H1 (cell line): ENCODE measurements at regions not wholly inside any gene's neighbourhood (a gene's known extent, or its start where the extent isn't known, plus 50 kb on each side); places are given as distances from the start of the nearest gene placed in this dataset.

ENCODE experiments used
- CTCF ChIA-PET: fragments of 300-600 bp; sonication (Branson Sonifier 250); formaldehyde crosslinking; loops from one replicate; lab custom pipeline; 2021; ENCODE audit not compliant: partially characterized antibody; lab: Charles Lee
- POLR2A ChIA-PET: fragments of 300-600 bp; sonication (Branson Sonifier 250); formaldehyde crosslinking; loops from one replicate; lab custom pipeline; 2021; ENCODE audit warnings: inconsistent platforms; ENCODE audit not compliant: partially characterized antibody; lab: Charles Lee
- DNase-seq, 2 experiments: peaks; one replicate each; pipeline versions ENCODE4 v3.0.0 to v3.0.0-alpha.2; 2010 to 2022; ENCODE audit warnings: low spot score in 2 of 2, low read depth in 1 of 2, mixed read lengths in 1 of 2
- FAIRE-seq: peaks from 2 replicates; lab custom pipeline; 2011; peaks lifted over from hg19 to GRCh38; lab: Jason Lieb, UNC
- H2AFZ ChIP-seq: 2 replicates; pipeline ENCODE4 v1.8.1; 2012; ENCODE audit warnings: low read length, inconsistent platforms
- H2AK5ac ChIP-seq: 2 replicates; pipeline ENCODE4 v1.6.1; 2013; ENCODE audit warnings: low read depth, low read length
- H2BK120ac ChIP-seq: replicated peaks from 2 replicates; pipeline ENCODE3; 2013; ENCODE audit warnings: low read depth, low read length, inconsistent platforms
- H2BK12ac ChIP-seq: 2 replicates; pipeline ENCODE4 v1.6.1; 2013; ENCODE audit warnings: low read depth, low read length
- H2BK15ac ChIP-seq: 2 replicates; pipeline ENCODE4 v1.6.1; 2013; ENCODE audit warnings: low read length
- H2BK20ac ChIP-seq: 2 replicates; pipeline ENCODE4 v1.6.1; 2013; ENCODE audit warnings: low read length
- H2BK5ac ChIP-seq: 2 replicates; pipeline ENCODE4 v1.6.1; 2013; ENCODE audit warnings: low read depth, low read length
- H3K14ac ChIP-seq: 2 replicates; pipeline ENCODE4 v1.6.1; 2013; ENCODE audit warnings: inconsistent platforms; ENCODE audit not compliant: insufficient read length
- H3K18ac ChIP-seq: 2 replicates; pipeline ENCODE4 v1.6.1; 2013; ENCODE audit warnings: low read length; ENCODE audit errors: extremely low read depth
- H3K23ac ChIP-seq: 2 replicates; pipeline ENCODE4 v1.6.1; 2013; ENCODE audit warnings: inconsistent platforms; ENCODE audit not compliant: insufficient read length
- H3K23me2 ChIP-seq: 2 replicates; pipeline ENCODE4 v1.6.1; 2013; ENCODE audit warnings: low read depth, low read length
- H3K27ac ChIP-seq: 2 replicates; pipeline ENCODE4 v1.6.1; 2011; ENCODE audit warnings: low read depth, low read length, inconsistent platforms
- H3K27me3 ChIP-seq, 4 experiments: replicated peaks in 1 of 4; 1 replicate in 1 of 4; 2 replicates in 3 of 4; pipeline versions ENCODE4 v1.6.1 to v1.8.1; 2011 to 2013; ENCODE audit warnings: low read length in 3 of 4, mild to moderate bottlenecking in 3 of 4, inconsistent platforms in 2 of 4, mixed read lengths in 2 of 4, moderate library complexity in 1 of 4; ENCODE audit not compliant: control insufficient read depth in 3 of 4, insufficient read depth in 3 of 4; ENCODE audit errors: extremely low read depth in 1 of 4
- H3K36me3 ChIP-seq, 4 experiments: 2 replicates each; pipeline versions ENCODE4 v1.6.1 to v1.8.1; 2011 to 2013; ENCODE audit warnings: mild to moderate bottlenecking in 4 of 4, low read length in 3 of 4, moderate library complexity in 2 of 4, control low read depth in 1 of 4, inconsistent platforms in 1 of 4; ENCODE audit not compliant: insufficient read depth in 4 of 4, control insufficient read depth in 2 of 4
- H3K4ac ChIP-seq: replicated peaks from 2 replicates; pipeline ENCODE3; 2013; ENCODE audit warnings: low read length, low read depth, mixed read lengths, inconsistent platforms; ENCODE audit not compliant: insufficient read length
- H3K4me1 ChIP-seq, 4 experiments: replicated peaks in 1 of 4; 1 replicate in 1 of 4; 2 replicates in 3 of 4; pipeline versions ENCODE4 v1.6.1 to v1.8.1; 2011 to 2013; ENCODE audit warnings: low read length in 3 of 4, inconsistent platforms in 2 of 4, mixed read lengths in 1 of 4; ENCODE audit not compliant: insufficient read depth in 4 of 4, control insufficient read depth in 3 of 4
- H3K4me2 ChIP-seq, 2 experiments: 2 replicates each; pipeline versions ENCODE4 v1.6.1 to v1.8.1; 2011 to 2013; ENCODE audit warnings: low read depth in 2 of 2, low read length in 2 of 2, control low read depth in 1 of 2, inconsistent platforms in 1 of 2, mild to moderate bottlenecking in 1 of 2; ENCODE audit not compliant: insufficient read depth in 1 of 2
- H3K4me3 ChIP-seq, 4 experiments: fragments of 200-600, 300-600 bp in 1 of 4; sonication (generic), shearing (Covaris generic), sonication (Bioruptor Twin) in 1 of 4; 2 replicates each; pipeline versions ENCODE4 v1.5.1 to v1.8.1; 2011 to 2016; ENCODE audit warnings: low read length in 4 of 4, low read depth in 3 of 4, control low read depth in 2 of 4, inconsistent platforms in 2 of 4, mild to moderate bottlenecking in 2 of 4, mixed read lengths in 1 of 4, moderate library complexity in 1 of 4; ENCODE audit not compliant: insufficient read depth in 2 of 4; ENCODE audit errors: extremely low read depth in 1 of 4
- H3K56ac ChIP-seq: replicated peaks from 2 replicates; pipeline ENCODE3; 2013; ENCODE audit warnings: low read depth, mild to moderate bottlenecking, mixed read lengths, low read length, inconsistent platforms; ENCODE audit not compliant: insufficient read length
- H3K79me1 ChIP-seq: 2 replicates; pipeline ENCODE4 v1.6.1; 2013; ENCODE audit warnings: low read depth, low read length, control low read depth
- H3K79me2 ChIP-seq, 2 experiments: 2 replicates each; pipeline versions ENCODE4 v1.6.1 to v1.8.1; 2012 to 2013; ENCODE audit warnings: low read length in 2 of 2, mild to moderate bottlenecking in 2 of 2, inconsistent platforms in 1 of 2; ENCODE audit not compliant: insufficient read depth in 2 of 2, control insufficient read depth in 1 of 2
- H3K9ac ChIP-seq, 4 experiments: replicated peaks in 1 of 4; 1 replicate in 1 of 4; 2 replicates in 3 of 4; pipeline versions ENCODE4 v1.6.1 to v1.8.1; 2011 to 2013; ENCODE audit warnings: low read depth in 3 of 4, low read length in 3 of 4, control low read depth in 2 of 4, mild to moderate bottlenecking in 2 of 4, moderate library complexity in 2 of 4, inconsistent platforms in 1 of 4; ENCODE audit errors: extremely low read depth in 1 of 4
- H3K9me3 ChIP-seq, 2 experiments: 2 replicates each; pipeline versions ENCODE4 v1.6.1 to v1.8.1; 2012 to 2013; ENCODE audit warnings: mild to moderate bottlenecking in 2 of 2, moderate library complexity in 2 of 2, control low read depth in 1 of 2, inconsistent platforms in 1 of 2, low read depth in 1 of 2, low read length in 1 of 2, mixed read lengths in 1 of 2; ENCODE audit not compliant: insufficient read depth in 2 of 2
- H4K20me1 ChIP-seq, 2 experiments: replicated peaks in 1 of 2; 2 replicates each; pipeline versions ENCODE3 to v1.8.1; 2011 to 2013; ENCODE audit warnings: inconsistent platforms in 2 of 2, low read length in 2 of 2, mild to moderate bottlenecking in 1 of 2; ENCODE audit not compliant: insufficient read depth in 2 of 2, control insufficient read depth in 1 of 2
- H4K5ac ChIP-seq: 2 replicates; pipeline ENCODE4 v1.6.1; 2013; ENCODE audit warnings: low read length, low read depth, mixed read lengths, inconsistent platforms; ENCODE audit not compliant: insufficient read length
- H4K8ac ChIP-seq: 2 replicates; pipeline ENCODE4 v1.8.0; 2013; ENCODE audit warnings: mild to moderate bottlenecking, moderate library complexity, low read length, inconsistent platforms; ENCODE audit not compliant: insufficient read depth; ENCODE audit errors: extremely low read depth
- H4K91ac ChIP-seq: replicated peaks from 2 replicates; pipeline ENCODE3; 2013; ENCODE audit warnings: low read length, mixed read lengths, inconsistent platforms; ENCODE audit not compliant: insufficient read length
- JUND ChIP-seq: IDR thresholded peaks from 2 replicates; pipeline ENCODE4 v1.6.1; 2011; ENCODE audit warnings: mild to moderate bottlenecking, improper control_type of control experiment, low read length
- WGBS, 2 experiments: shearing (Covaris generic) in 1 of 2; methylation state at CpG; one replicate each; pipeline versions ENCODE4 v1.1.6 to v1.1.7; 2013 to 2015; ENCODE audit warnings: low lambda C conversion rate in 2 of 2, mixed read lengths in 2 of 2, inconsistent platforms in 1 of 2, low coverage in 1 of 2, missing lambda C conversion rate in 1 of 2; ENCODE audit not compliant: insufficient replicate concordance in 2 of 2, insufficient coverage in 1 of 2, insufficient read length in 1 of 2; ENCODE audit errors: extremely low coverage in 1 of 2, missing lambda C conversion rate in 1 of 2; 5-methylcytosine and 5-hydroxymethylcytosine counted together

- H4K5ac ChIP-seq = no peak overlapping the region
- no peak for DNase-seq
- H2BK20ac ChIP-seq = no peak overlapping the region
- no peaks in the 10 kb centered on the region for H3K36me3 ChIP-seq
- H3K18ac ChIP-seq = no peak overlapping the region
- WGBS, 2 experiments = 91% methylated on average over 1 of the region's 1 CpG; no CpG with 5 or more reads in 1 of the 2 experiments
- no peaks in the 10 kb centered on the region for H3K4me1 ChIP-seq
- H2BK5ac ChIP-seq = no peak overlapping the region
- no peaks in the 10 kb centered on the region for H4K20me1 ChIP-seq
- H2BK120ac ChIP-seq = no peak overlapping the region
- no peak overlapping the region for H2AK5ac ChIP-seq
- H4K8ac ChIP-seq = no peak overlapping the region
- CTCF ChIA-PET = no interaction called here
- no peaks in the 10 kb centered on the region for H3K79me2 ChIP-seq
- no peak overlapping the region for H2AFZ ChIP-seq
- TF ChIP-seq JUND = no peak
- no peak overlapping the region for H4K91ac ChIP-seq
- no peak overlapping the region for H3K27ac ChIP-seq
- 0 out of 7 replicates have a peak, but pooled peaks cover 0 to 2% (median 0%) of the 10 kb centered on the region in 4 experiments for H3K27me3 ChIP-seq
- no peaks in the 10 kb centered on the region for H3K9me3 ChIP-seq
- no peak overlapping the region for H3K9ac ChIP-seq
- H3K4me2 ChIP-seq = no peak overlapping the region
- POLR2A ChIA-PET = no interaction called here
- FAIRE-seq = no peak
- H3K4me3 ChIP-seq = no peak overlapping the region
- H3K23ac ChIP-seq = no peak overlapping the region
- no peak overlapping the region for H3K56ac ChIP-seq
- H3K4ac ChIP-seq = no peak overlapping the region
- H2BK12ac ChIP-seq = no peak overlapping the region
- no peaks in the 10 kb centered on the region for H3K23me2 ChIP-seq
- H3K14ac ChIP-seq = no peak overlapping the region
- no peaks in the 10 kb centered on the region for H3K79me1 ChIP-seq
- no peak overlapping the region for H2BK15ac ChIP-seq
Measured at GRCh38 chr10:10855151-10855581, 162.5 kb upstream of the CELF2 start.
